GM20000 (cell line): ENCODE measurements at regions not wholly inside any gene's neighbourhood (a gene's known extent, or its start where the extent isn't known, plus 50 kb on each side); places are given as distances from the start of the nearest gene placed in this dataset.

ENCODE experiments used
- DNase-seq: peaks from one replicate; pipeline ENCODE4 v3.0.0; 2012; ENCODE audit warnings: low spot score
- TF ChIP-seq, protein P1 (sequence below): IDR thresholded peaks from 2 replicates; pipeline ENCODE4 v1.5.1; 2012; ENCODE audit warnings: mild to moderate bottlenecking, control low read depth; ENCODE audit errors: extremely low read depth, missing control alignments

DNA sequence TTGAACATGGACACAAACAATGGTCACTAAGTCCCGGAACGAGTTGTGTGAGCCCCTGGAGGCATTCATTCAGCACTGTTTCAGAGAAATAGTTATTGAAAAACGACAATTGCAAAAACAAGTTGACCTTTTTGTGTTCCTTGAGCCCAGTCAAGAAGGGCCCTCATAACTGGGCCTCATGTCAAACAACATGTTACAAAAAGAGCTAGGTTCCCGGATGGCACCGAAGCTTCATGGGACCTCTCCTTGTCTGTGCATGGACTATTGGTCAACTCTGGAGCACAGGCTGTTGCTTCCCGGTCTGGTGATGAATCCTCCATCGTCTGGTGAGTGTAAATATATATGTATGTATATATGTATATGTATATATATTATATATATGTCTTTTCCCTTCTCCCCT is 176.6 kb downstream of the ALG10 start:
- DNase-seq = no peak
- TF ChIP-seq, protein P1, sequence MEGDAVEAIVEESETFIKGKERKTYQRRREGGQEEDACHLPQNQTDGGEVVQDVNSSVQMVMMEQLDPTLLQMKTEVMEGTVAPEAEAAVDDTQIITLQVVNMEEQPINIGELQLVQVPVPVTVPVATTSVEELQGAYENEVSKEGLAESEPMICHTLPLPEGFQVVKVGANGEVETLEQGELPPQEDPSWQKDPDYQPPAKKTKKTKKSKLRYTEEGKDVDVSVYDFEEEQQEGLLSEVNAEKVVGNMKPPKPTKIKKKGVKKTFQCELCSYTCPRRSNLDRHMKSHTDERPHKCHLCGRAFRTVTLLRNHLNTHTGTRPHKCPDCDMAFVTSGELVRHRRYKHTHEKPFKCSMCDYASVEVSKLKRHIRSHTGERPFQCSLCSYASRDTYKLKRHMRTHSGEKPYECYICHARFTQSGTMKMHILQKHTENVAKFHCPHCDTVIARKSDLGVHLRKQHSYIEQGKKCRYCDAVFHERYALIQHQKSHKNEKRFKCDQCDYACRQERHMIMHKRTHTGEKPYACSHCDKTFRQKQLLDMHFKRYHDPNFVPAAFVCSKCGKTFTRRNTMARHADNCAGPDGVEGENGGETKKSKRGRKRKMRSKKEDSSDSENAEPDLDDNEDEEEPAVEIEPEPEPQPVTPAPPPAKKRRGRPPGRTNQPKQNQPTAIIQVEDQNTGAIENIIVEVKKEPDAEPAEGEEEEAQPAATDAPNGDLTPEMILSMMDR = no peak

DNA sequence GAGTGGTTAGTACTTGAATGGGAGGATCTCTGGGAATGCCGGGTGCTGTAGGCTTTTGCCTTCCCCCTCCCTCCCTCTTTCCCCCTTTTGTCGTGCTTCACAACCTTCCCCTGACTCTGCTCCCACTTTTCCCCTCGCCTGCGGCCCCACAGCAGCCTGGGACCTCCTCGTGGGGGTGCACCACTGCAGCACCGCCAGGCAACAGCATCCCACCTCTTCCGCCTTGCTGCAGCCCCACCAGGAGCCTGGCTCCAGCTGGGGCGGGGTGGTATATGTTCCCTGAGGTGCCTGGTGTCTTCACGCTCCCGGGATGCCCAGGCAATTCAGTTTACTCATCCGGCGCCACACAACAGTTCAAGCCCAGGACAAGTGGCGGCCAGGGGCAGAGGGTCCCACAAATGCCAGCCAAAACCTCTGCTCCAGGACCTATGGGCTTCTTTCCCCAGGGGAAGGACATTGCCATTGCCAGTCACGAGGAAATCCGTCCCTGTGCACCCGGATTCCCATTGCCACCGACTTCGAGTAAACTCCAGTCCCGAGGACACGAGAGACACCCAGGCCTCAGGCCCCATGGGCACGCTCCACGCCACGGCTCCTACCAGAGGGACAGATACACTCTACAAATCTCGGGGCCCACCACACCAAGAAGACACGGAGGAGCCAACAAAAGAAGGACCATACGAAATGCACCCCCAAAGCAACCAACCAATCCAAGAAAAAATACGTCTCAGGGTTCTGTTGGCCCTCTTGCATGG is 181.7 kb downstream of the ALG10 start:
- TF ChIP-seq, protein P1 = no peak
- no peak for DNase-seq

DNA sequence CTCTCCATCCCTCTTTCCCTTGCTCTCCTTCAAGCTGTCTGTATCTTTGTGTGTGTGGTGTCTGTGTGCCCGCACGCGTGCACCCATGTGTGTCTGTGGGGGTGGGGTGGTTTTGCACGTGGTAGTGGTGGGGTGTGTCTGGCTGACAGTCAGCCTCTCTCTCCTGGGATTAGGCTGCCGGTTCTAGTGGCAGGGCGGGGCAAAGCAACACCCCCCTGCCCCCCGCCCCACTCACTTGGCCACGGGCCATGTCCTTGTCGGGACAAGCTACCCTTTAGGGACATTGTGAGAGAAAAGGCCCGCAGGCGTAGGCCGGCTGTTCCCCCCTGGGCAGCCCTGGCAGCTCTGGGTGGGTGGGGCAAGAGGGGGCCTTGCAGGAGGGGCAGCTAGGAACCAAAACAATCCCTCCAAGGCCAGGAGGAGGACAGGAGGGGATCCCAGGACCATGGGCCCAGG is 182.6 kb downstream of the ALG10 start:
- no peak for DNase-seq
- TF ChIP-seq, protein P1 = no peak

DNA sequence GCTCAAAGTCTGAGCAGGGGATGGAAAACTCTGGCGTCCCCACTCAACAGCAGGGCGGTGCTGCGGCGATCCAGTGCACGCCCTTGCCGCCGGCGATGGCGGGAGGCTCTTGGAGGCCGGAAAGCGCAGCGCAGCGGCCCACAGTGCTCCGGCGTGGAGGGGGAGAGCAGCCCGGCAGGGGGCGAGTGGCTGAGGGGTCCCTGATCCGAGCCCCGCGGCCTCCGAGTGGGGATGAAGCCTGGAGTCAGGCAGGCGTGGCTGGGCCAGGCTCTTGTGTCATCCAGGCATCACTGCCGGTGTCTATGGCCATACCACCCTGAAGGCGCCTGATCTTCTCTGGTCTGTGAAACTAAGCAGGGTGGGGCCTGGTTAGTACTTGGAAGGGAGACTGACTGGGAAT is 183.1 kb downstream of the ALG10 start:
- TF ChIP-seq, protein P1 = no peak
- DNase-seq = no peak

DNA sequence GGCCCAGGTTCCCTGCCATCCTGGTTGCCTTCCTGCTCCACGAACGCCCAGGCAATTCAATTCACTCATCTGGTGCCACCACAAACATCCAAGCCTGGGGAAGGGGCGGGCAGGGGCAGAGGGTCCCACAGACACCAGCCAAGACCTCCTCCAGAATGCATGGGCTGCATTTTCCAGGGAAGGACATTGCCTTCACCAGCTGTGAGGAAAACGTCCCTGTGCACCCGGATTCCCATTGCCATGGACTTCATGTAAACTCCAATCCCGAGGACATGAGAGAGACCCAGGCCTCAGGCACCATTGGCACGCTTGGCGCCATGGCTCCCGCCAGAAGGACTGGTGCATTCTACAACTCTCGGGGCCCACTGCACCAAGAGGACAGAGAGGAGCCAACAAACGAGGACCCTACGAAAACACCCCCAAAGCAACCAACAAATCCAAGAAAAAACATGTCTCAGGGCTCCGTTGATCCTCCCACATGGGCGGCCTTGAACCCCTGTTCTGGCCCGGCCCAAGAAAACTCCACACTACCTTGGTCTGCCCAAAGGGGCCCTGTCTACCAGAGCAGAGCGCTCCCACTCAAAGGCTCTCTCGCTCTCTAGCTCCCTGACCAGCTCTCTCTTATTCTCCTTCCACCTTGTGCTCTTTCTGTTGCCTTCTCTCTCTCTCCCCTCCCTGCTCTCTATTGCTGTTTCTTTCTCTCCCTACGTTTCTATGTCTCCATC is 183.9 kb downstream of the ALG10 start:
- no peak for DNase-seq
- TF ChIP-seq, protein P1 = no peak

DNA sequence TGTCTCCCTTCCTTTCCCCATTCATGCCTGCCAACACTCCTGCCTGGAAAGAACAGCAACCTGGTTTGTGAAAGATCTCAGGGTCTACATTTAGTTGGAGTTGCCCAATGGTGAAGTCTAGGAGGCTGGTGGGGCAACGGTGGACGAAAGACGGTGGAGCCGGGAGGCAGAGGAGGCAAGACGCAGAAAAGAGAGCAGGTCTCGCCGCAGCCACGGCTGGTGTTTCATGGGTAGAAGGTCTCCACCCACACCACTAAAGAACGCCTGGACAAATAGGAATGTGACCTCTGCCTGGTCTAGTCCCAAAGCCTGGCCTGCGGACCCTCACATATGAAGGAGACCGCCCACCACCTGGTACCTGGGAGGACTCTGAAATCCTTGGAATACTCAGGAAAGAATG is 185.6 kb downstream of the ALG10 start:
- no peak for DNase-seq
- TF ChIP-seq, protein P1 = no peak
